Ovary (tissue), 3 donors: ENCODE measurements at regions not wholly inside any gene's neighbourhood (a gene's known extent, or its start where the extent isn't known, plus 50 kb on each side); places are given as distances from the start of the nearest gene placed in this dataset.

ENCODE experiments used
- EP300 ChIP-seq: sonication (generic); formaldehyde crosslinking; IDR thresholded peaks from one replicate; pipeline ENCODE4 v1.6.1; 2017; ENCODE audit warnings: antibody characterized with exemption
- POLR2A ChIP-seq: fragments of 450-650 bp; IDR thresholded peaks from one replicate; pipeline ENCODE4 v1.6.1; 2017; ENCODE audit warnings: antibody characterized with exemption, mild to moderate bottlenecking, moderate library complexity
- TF ChIP-seq, protein P1 (sequence below), 3 donors: fragments of 450-650 bp in 2 of 3; fragments of 200-600 bp in 1 of 3; IDR thresholded peaks; one replicate each; pipeline versions ENCODE4 v1.5.1 to v1.8.0; 2016 to 2022; ENCODE audit warnings: antibody characterized with exemption in 3 of 3, mild to moderate bottlenecking in 1 of 3
- donor health status: DM: no; HTN: no; CAD: no.

DNA sequence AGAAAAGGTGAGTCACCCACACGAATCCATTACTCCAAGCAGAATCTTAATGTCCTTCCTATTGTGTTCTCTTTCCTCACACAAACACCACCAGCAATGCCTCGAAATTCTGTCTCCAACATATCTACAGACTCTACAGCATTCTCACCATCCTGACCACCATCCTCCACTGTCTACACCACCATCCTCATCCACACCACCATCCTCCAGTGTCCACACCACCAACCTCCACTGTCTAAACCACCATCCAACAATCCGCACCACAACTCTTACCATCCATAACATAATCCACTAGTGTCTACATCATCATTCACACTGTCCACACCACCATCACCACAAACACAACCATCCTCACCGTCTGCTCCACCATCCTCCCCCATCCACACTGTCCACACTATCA is 121.6 kb upstream of the ALKAL2 start:
- TF ChIP-seq, protein P1, sequence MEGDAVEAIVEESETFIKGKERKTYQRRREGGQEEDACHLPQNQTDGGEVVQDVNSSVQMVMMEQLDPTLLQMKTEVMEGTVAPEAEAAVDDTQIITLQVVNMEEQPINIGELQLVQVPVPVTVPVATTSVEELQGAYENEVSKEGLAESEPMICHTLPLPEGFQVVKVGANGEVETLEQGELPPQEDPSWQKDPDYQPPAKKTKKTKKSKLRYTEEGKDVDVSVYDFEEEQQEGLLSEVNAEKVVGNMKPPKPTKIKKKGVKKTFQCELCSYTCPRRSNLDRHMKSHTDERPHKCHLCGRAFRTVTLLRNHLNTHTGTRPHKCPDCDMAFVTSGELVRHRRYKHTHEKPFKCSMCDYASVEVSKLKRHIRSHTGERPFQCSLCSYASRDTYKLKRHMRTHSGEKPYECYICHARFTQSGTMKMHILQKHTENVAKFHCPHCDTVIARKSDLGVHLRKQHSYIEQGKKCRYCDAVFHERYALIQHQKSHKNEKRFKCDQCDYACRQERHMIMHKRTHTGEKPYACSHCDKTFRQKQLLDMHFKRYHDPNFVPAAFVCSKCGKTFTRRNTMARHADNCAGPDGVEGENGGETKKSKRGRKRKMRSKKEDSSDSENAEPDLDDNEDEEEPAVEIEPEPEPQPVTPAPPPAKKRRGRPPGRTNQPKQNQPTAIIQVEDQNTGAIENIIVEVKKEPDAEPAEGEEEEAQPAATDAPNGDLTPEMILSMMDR (IDR thresholded peaks at IDR 0.05) = no peak
- TF ChIP-seq POLR2A = no peak
- TF ChIP-seq EP300 = no peak
